ENCODE measurements at regions not wholly inside any gene's neighbourhood (a gene's known extent, or its start where the extent isn't known, plus 50 kb on each side); places are given as distances from the start of the nearest gene placed in this dataset.
A peak's percentile ranks its signal among the peaks of the same experiment; 100 is the strongest.
"Not testable (repeated sequence)": the region's sequence is repeated elsewhere in the genome, so short reads cannot be mapped to it uniquely, and the experiment has no call there.

- no peak for DNase-seq (ENCODE audit: low read depth)
- TF ChIP-seq CTCF (IDR thresholded peaks at IDR 0.05; ENCODE audit: insufficient read depth, low read length) = no peak
Measured at GRCh38 chr6:16824845-16825685, 63.8 kb upstream of the ATXN1 start.

GRCh38 chr6:16823718-16824352, 62.6 kb upstream of the ATXN1 start:
- H3K4me3 ChIP-seq (ENCODE audit: low read depth, low read length) = no peak overlapping the region
- no peak for TF ChIP-seq CTCF (IDR thresholded peaks at IDR 0.05; ENCODE audit: insufficient read depth, low read length)
- DNase-seq (ENCODE audit: low read depth) = no peak

More at GRCh38 chr6:16824845-16825685, 63.8 kb upstream of the ATXN1 start:
- no peak overlapping the region for H3K4me3 ChIP-seq (ENCODE audit: low read depth, low read length)

- TF ChIP-seq CTCF (IDR thresholded peaks at IDR 0.05; ENCODE audit: insufficient read depth, low read length) = no peak
- H3K4me3 ChIP-seq (ENCODE audit: low read depth, low read length) = no peak overlapping the region
- no peak for DNase-seq (ENCODE audit: low read depth)
Measured at GRCh38 chr6:16822975-16823717, 61.9 kb upstream of the ATXN1 start.

- no peak overlapping the region for H3K4me3 ChIP-seq (ENCODE audit: low read depth, low read length)
- no peak for TF ChIP-seq CTCF (IDR thresholded peaks at IDR 0.05; ENCODE audit: insufficient read depth, low read length)
- no peak for DNase-seq (ENCODE audit: low read depth)
Measured at GRCh38 chr6:16822529-16822928, 61.3 kb upstream of the ATXN1 start.

GRCh38 chr6:16821834-16822264, 60.6 kb upstream of the ATXN1 start:
- no peak for DNase-seq (ENCODE audit: low read depth)
- no peak for TF ChIP-seq CTCF (IDR thresholded peaks at IDR 0.05; ENCODE audit: insufficient read depth, low read length)
- H3K4me3 ChIP-seq (ENCODE audit: low read depth, low read length) = no peak overlapping the region

GRCh38 chr6:16820262-16820661, 59.0 kb upstream of the ATXN1 start:
- not testable (repeated sequence) for H3K4me3 ChIP-seq (ENCODE audit: low read depth, low read length)

GRCh38 chr6:16819752-16820151, 58.5 kb upstream of the ATXN1 start:
- peak; percentile 48 for DNase-seq (ENCODE audit: low read depth)
- peak; percentile 49 for TF ChIP-seq CTCF (IDR thresholded peaks at IDR 0.05; ENCODE audit: insufficient read depth, low read length)
- no peak overlapping the region for H3K4me3 ChIP-seq (ENCODE audit: low read depth, low read length)

More at GRCh38 chr6:16820262-16820661, 59.0 kb upstream of the ATXN1 start:
- not testable (repeated sequence) for DNase-seq (ENCODE audit: low read depth)
